CD4-positive, alpha-beta T cell treated with Interferon alpha-2 for 1 hour (primary cell): ENCODE measurements at regions not wholly inside any gene's neighbourhood (a gene's known extent, or its start where the extent isn't known, plus 50 kb on each side); places are given as distances from the start of the nearest gene placed in this dataset.
"Not testable (repeated sequence)": the region's sequence is repeated elsewhere in the genome, so short reads cannot be mapped to it uniquely, and the experiment has no call there.

Experiments used
- DNase-seq, 2 donors: peaks; one replicate each; pipeline ENCODE4 v3.0.0-alpha.2; 2020 to 2022

DNA sequence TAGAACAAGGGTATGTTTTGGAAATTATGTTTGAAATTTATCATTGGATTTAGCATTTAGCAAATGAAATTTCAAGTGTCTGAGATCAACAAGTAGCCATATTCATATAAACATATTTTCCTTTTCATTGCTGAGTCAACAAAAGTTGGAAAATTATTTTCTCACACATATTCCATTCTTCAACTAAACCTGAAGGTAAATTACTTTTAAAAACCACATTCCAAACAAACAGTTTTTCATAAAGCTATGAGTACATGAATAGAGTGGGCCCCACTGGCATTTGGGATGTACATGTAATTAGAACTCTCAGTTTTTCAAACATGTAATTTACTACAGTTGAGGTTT lies 178.3 kb upstream of the MKLN1 start:
- DNase-seq, result no peak

GRCh38 chr7:131149840-131150239 lies 177.8 kb upstream of the MKLN1 start:
- DNase-seq, result no peak

DNA sequence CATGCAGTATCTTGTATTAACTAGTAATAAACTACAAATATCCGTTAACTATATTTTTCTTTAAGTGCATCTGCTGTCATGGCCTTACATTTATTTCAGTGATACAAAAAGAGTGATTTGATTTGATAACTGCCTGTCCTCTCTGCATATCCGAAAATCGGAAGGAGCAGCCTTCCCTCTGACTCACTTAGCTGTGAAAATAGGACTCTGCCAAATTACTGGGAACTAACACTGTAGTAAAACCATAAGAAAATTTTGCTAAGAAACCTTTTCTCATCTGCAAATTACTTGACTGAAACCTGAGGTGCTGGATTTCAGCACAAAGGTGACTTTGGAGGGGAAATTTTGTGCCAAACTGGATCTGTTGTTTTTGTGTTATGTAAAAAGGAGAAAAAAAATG lies 176.6 kb upstream of the MKLN1 start:
- no peak for DNase-seq

DNA sequence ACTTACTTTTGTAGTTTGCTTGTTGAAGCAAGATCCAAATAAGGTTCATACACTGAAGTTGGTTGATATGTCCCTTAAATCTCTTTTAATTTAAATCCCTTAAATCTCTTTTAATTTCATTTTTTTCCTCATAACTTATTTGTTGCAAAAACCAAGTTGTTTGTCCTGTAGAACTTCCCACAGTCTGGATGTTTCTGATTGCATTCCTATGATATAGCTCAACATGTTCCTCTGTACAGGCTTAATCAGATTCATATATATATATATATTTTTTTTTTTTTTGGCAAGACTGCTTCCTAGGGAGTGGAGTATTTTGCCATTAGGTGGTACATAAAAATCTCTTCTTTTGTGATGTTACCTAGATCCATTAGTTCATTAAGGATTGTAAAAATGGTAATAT lies 174.9 kb upstream of the MKLN1 start:
- no peak for DNase-seq

GRCh38 chr7:131154380-131154779 lies 173.3 kb upstream of the MKLN1 start:
- DNase-seq, result no peak

DNA sequence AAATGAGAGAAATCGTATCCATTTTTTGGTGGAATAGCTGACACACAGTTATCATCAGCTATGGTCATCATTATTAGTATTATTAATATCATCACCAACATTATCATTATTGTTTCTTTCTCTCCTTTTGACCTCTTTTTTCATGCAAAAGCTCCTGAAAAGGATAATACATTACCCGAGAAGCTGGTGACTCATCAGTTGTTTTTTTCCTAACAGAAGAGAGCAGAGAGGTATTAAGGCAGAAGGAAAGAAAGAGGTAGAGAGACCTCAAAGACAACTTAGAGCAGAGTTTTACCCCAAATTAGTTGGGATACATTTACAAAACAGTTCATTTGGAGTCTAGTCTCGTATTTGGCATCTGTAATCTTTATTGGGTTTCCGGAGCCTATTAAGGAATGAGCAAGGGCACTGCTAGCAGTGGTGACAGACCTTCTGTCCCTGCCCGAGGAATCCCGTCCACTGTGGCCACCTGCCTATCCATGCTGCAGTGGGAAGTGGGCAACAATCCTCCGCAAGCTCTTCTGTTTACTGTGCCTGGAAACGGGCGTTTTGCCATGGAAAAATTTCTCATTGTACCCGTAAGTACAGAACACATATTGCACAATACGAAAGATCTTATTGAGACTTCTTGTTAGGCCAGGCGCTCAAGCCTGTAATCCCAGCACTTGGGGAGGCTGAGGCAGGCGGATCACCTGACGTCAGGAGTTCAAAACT lies 170.0 kb upstream of the MKLN1 start:
- DNase-seq, result no peak

- not testable (repeated sequence) for DNase-seq
Observed at GRCh38 chr7:131158244-131158636, 169.4 kb upstream of the MKLN1 start.

- DNase-seq, result no peak
Observed at GRCh38 chr7:131159961-131160361, 167.7 kb upstream of the MKLN1 start.

DNA sequence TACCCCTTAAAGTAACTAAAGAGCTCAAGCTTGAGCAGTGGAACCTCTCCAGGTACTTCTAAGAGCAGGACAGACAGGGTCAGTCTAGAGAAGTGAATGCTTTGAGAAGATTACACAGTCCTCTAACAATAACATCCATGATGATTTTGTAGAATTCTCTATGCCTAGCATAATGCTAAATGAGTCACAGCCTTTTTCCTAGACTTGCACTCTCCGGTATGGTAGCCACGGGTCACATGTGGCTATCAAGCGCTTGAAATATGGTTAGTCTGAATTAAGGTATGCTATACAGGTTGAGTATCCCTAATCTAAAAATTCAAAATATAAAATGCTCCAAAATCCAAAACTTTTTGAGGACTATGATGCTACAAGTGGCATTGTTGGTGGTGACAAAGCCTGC lies 166.6 kb upstream of the MKLN1 start:
- no peak for DNase-seq

DNA sequence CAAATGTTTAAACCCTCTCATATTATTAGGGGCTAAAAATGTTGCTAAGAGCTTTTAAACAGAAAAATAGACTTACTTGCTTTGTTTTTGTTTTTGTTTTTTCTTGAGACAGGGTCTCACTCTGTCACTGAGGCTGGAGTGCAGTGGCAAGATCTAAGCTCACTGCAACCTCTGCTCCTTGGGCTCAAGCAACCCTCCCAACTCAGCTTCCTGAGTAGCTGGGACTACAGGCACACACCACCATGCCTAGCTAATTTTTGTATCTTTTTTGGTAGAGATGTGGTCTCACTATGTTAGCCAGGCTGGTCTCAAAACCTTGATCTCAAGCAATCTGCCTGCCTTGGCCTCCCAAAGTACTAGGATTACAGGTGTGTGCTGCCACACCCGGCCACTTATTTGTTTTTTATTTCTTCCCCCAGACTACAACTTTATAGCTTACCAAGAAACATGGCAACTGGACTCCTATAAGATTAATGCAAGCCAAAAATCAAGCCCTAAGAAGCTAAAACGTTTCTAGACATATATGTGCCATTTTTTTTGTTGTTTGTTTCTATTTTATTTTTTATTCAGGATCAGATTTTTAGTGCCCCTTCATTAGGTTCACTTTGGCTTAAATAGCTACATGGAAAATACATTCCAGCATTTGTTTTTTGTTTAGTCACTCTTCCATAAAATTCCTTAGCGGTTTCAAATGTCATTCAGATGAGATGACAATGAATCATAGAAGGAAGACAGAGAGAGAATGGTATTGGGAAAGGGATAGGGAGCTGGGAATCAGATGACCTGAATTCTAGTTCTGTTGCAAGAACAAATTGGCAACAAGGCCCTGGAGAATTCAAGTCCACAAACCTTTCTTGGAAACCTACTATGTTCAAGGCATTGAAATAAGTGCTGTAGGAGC lies 163.4 kb upstream of the MKLN1 start:
- DNase-seq, result no peak

GRCh38 chr7:131166066-131166465 lies 161.6 kb upstream of the MKLN1 start:
- DNase-seq, result no peak

GRCh38 chr7:131170440-131171271 lies 157.0 kb upstream of the MKLN1 start:
- no peak for DNase-seq

GRCh38 chr7:131173145-131173890 lies 154.4 kb upstream of the MKLN1 start:
- no peak for DNase-seq

- no peak for DNase-seq
Observed at GRCh38 chr7:131174391-131174790, 153.3 kb upstream of the MKLN1 start.

DNA sequence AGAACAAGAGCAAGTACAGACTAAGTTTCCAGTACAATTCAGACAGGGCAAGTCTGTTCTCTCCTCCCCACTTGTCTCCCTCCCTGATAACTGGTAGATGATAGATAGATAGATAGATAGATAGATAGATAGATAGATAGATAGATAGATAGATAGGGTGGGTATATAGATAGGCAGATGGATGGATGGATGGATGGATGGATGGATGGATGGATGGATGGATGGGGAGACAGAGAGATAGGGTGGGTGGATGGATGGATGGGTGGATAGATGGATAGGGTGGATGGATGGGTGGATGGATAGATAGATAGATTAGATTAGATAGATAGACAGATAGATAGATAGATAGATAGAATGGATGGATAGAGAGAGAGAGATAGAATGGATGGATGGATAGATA lies 152.8 kb upstream of the MKLN1 start:
- no peak for DNase-seq

DNA sequence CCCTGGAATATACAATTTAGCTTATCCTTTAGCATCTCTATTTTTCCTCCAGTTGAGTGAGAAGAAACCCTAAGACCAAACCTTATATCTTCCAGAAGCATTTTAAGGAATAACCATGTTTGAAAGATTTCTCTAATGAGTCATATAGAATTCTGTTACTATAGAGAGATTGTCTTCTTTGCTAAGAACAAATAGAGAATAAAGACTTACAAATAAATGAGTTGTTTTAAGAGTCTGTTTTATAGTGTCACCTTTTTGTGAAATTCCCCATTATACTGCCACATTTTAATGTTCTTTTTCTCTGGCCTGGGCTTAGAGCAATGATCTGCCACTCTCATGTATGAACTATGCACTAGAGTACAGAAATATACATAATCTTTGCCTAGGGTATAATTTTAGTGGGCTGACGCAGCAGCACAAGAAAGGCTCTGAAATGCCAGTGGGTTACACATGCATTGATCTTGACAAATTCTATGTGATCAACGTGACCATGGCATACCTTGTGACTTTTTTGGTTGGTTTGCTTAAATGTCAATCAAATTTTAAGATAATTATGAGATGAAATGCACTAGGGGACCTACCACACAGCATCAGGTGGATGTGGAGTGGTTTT lies 145.1 kb upstream of the MKLN1 start:
- no peak for DNase-seq

GRCh38 chr7:131183072-131183471 lies 144.6 kb upstream of the MKLN1 start:
- no peak for DNase-seq

DNA sequence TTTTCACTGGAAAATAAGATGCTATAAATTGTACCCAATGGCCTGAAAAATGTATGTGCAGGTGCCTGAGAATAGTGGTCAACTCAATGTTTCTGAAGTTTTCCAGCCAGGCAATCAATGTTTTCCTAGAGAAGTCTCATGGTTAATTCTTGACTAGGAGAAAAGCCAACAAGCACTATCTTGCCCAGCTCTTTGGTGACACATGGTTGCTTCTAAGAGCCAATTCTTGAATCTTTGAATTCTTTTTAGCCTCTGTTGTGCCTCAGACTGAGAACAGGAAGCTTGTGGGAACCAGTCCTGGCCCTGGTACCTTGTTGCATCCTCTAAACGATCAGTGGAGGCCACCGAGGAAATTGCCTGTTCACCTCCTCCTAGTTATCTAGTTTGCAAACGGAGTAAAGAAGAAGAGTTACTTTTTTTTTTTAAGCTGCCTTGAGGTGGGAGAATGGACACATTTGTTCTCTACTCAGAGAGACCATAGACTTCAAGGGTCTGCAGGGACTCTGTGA lies 144.0 kb upstream of the MKLN1 start:
- peak in 1 of 2 donors; percentile 35 for DNase-seq

GRCh38 chr7:131186816-131187215 lies 140.9 kb upstream of the MKLN1 start:
- DNase-seq, result no peak

DNA sequence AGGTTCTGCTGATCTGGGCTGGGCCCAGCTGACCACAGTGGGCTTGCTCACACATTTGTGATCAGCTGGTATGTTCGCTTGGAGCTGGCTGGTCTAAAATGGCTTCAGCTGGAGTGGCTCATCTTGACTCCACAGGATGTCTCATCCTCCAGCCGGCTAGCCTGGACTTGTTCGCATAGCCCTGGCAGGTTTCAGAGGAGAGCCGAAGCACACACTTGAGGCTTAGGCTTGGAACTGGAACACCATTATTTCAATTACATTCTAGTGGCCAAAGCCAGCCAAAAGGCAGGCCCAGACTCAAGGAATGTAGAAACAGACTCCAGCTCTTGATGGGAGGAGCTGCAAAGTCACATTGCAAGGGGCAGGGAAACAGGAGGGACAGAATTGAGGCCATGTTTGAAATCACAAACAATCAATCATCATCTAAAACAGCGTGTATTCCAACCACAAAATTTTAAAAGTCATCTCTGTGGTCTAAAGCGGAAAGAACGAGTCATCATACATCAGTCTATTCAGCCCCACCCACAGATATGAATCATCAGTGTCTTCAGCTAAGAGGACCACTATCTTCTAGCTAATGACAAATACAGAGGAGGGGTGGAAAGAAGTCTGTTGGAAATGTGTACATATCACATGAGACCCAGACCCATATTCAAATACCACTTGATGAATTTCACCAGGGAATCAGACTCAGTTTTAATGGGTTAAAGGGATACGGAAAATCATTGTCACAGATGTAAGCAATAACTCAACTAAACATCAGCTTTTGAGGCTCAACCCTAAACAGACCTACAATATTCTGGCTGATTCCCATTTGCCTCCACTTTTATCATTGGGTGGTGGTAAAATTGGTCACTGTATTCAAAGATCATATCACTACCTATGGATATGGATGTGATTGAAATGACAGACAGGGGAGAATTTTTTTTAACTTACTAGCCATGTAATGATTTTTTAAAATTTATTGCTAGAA lies 139.0 kb upstream of the MKLN1 start:
- peak; percentile 49 to 84 for DNase-seq

DNA sequence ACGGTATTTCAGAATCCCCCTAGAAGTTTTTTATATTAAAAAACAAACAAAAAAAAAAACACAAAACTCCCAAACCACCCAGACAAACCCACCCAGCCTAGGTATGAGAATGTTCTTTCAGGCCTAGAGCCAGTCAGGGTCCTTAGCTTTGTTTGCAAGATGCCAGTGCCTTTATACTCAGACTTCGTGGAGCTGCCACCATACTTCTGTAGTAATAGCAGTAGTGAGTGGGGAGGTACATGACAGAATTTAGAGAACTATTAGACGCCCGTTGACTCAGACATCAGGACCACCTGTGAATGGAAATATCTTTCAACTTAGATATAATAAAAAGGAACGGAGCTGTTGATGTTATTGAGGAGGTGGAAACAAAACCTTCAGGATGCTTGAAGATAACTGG lies 138.2 kb upstream of the MKLN1 start:
- DNase-seq, result no peak
